AG04449 (cell line): ENCODE measurements at regions not wholly inside any gene's neighbourhood (a gene's known extent, or its start where the extent isn't known, plus 50 kb on each side); places are given as distances from the start of the nearest gene placed in this dataset.

ENCODE experiments used
- CTCF ChIA-PET: fragments of 350-600 bp; formaldehyde crosslinking; extraction: SDS; loops from one replicate; lab custom pipeline; 2021; ENCODE audit warnings: antibody characterized with exemption; lab: Yijun Ruan, JAX
- POLR2A ChIA-PET: fragments of 400-600, 350-600 bp; formaldehyde crosslinking; extraction: SDS; loops from one replicate; lab custom pipeline; 2020; ENCODE audit warnings: antibody characterized with exemption, inconsistent platforms; lab: Yijun Ruan, JAX
- DNase-seq: peaks from one replicate; pipeline ENCODE4 v3.0.0-alpha.2; 2010; ENCODE audit warnings: low read depth, low spot score
- H3K4me3 ChIP-seq: 2 replicates; pipeline ENCODE4 v1.5.1; 2011; ENCODE audit warnings: low read depth, mild to moderate bottlenecking, control low read depth, low read length
- CTCF ChIP-seq: IDR thresholded peaks from one replicate; pipeline ENCODE4 v1.5.1; 2011; ENCODE audit warnings: mild to moderate bottlenecking, moderate library complexity, low read length, control low read depth, inconsistent platforms; ENCODE audit not compliant: insufficient read depth; ENCODE audit errors: missing control alignments

GRCh38 chr4:180281724-180282123 is 1961.5 kb upstream of the TENM3 start:
- H3K4me3 ChIP-seq: no peak overlapping the region
- CTCF ChIA-PET: no interaction called here
- POLR2A ChIA-PET: no interaction called here
- no peak for TF ChIP-seq CTCF
- no peak for DNase-seq

- ChIA-PET CTCF (no interaction called here), POLR2A (no interaction called here)
- DNase-seq: no peak
- H3K4me3 ChIP-seq: no peak overlapping the region
- no peak for TF ChIP-seq CTCF
Observed at GRCh38 chr4:180284267-180284666, 1958.9 kb upstream of the TENM3 start.

GRCh38 chr4:180285796-180286195 is 1957.4 kb upstream of the TENM3 start:
- no peak for DNase-seq
- H3K4me3 ChIP-seq: no peak overlapping the region
- POLR2A ChIA-PET: no interaction called here
- no peak for TF ChIP-seq CTCF
- CTCF ChIA-PET: no interaction called here

DNA sequence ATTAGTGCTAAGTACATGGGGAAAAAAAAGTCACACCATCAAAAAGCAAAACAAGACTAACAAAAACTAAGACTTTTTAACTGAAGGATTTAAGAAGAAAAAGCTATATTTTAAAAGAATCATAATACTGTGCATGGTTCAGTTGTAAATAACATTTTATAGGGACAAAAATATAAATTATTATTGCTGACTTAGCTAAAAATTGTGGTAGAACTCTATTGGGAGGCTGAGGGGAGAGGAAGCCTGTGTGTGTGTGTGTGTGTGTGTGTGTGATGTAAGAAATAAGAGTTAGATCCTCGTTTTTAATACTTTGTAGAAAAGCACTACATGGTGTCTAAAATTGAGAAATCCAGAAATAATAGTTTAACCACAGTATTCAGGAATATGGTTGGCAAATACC is 1950.9 kb upstream of the TENM3 start:
- ChIA-PET POLR2A (no interaction called here), CTCF (no interaction called here)
- no peak for TF ChIP-seq CTCF
- no peak overlapping the region for H3K4me3 ChIP-seq
- no peak for DNase-seq

DNA sequence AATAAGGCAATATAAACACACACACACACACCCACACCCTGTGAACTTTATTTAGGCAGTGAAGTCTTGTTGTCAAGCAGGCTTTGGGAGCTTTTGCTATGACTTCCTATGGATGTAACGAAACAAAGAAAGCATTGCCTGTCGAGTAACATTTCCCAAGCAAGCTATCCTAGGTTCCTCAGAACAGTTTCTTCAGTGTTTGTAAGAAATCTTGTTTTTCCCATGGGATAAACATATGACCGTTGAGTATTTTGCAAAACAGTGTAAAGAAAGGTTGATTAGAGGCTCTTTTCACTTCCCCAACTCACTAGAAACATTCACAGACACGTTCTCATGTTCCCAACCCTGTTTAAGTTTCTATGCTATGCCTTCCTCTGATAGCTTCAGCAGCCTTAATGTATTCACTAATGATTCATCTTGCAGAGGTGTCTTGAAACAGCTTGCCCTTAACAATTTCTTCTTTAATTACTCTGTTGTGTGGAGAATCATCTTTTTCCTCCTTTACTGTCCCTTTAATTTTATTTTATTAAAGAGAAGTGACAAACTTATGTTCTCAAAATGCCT is 1947.1 kb upstream of the TENM3 start:
- ChIA-PET POLR2A (no interaction called here), CTCF (no interaction called here)
- TF ChIP-seq CTCF: no peak
- no peak overlapping the region for H3K4me3 ChIP-seq
- DNase-seq: no peak

GRCh38 chr4:180304321-180304720 is 1938.9 kb upstream of the TENM3 start:
- ChIA-PET CTCF (no interaction called here), POLR2A (no interaction called here)
- no peak overlapping the region for H3K4me3 ChIP-seq
- no peak for TF ChIP-seq CTCF
- no peak for DNase-seq
